Suprapubic skin (tissue), 4 donors: ENCODE measurements at regions not wholly inside any gene's neighbourhood (a gene's known extent, or its start where the extent isn't known, plus 50 kb on each side); places are given as distances from the start of the nearest gene placed in this dataset.

Experiments
- DNase-seq, 2 donors: peaks; one replicate each; pipeline ENCODE4 v3.0.0-alpha.2; 2019; ENCODE audit warnings: low spot score in 2 of 2
- H3K27ac ChIP-seq: fragments of 200-600 bp; sonication (generic); one replicate; pipeline ENCODE4 v1.5.1; 2019
- H3K27me3 ChIP-seq: fragments of 200-600 bp; sonication (generic); one replicate; pipeline ENCODE4 v1.5.1; 2019
- H3K36me3 ChIP-seq: fragments of 200-600 bp; sonication (generic); one replicate; pipeline ENCODE4 v1.5.1; 2019
- H3K4me1 ChIP-seq: fragments of 200-600 bp; sonication (generic); one replicate; pipeline ENCODE4 v1.5.1; 2019
- H3K4me3 ChIP-seq: fragments of 200-600 bp; sonication (generic); one replicate; pipeline ENCODE4 v1.5.1; 2019; ENCODE audit warnings: mild to moderate bottlenecking
- H3K9me3 ChIP-seq: fragments of 200-600 bp; sonication (generic); one replicate; pipeline ENCODE4 v1.5.1; 2019
- EP300 ChIP-seq: sonication (generic); formaldehyde crosslinking; IDR thresholded peaks from one replicate; pipeline ENCODE4 v1.6.1; 2017; ENCODE audit warnings: antibody characterized with exemption
- POLR2A ChIP-seq, 2 donors: fragments of 450-650 bp; IDR thresholded peaks; one replicate each; pipeline ENCODE4 v1.6.1; 2017; ENCODE audit warnings: antibody characterized with exemption in 2 of 2, mild to moderate bottlenecking in 2 of 2, moderate library complexity in 2 of 2
- POLR2AphosphoS5 ChIP-seq, 3 donors: sonication (generic); formaldehyde crosslinking; IDR thresholded peaks; one replicate each; pipeline ENCODE4 v1.6.1; 2017; ENCODE audit warnings: antibody characterized with exemption in 3 of 3
- WGBS: methylation state at CpG from one replicate; pipeline ENCODE4 v1.1.5; 2018; 5-methylcytosine and 5-hydroxymethylcytosine counted together
- TF ChIP-seq, protein P1 (sequence below), 2 donors: fragments of 200-600 bp in 1 of 2; fragments of 450-650 bp in 1 of 2; sonication (generic) in 1 of 2; IDR thresholded peaks; one replicate each; pipeline ENCODE4 v1.5.1; 2016 to 2019; ENCODE audit warnings: antibody characterized with exemption in 2 of 2, mild to moderate bottlenecking in 1 of 2, moderate library complexity in 1 of 2

DNA sequence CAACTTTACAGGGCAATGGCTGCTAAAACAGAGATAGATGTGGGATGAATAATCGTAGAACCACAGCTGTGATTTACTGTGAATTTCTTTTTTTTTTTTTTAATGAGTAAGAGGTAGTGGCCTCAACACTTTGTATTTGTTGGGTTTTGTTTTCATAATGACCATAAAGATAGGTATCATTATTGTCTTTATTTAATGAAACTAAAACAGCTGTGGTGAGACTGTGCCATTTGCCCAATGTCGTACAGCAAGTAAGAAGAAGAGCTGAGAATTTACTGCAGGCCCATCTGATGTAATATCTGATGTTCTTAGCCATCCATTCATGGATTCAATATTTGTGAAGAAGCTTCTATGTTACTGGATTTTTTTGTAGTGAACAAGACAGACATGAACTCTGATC lies 271.2 kb downstream of the IPMK start:
- no peaks in the 10 kb centered on the region for H3K4me1 ChIP-seq
- no peaks in the 10 kb centered on the region for H3K36me3 ChIP-seq
- TF ChIP-seq, protein P1, sequence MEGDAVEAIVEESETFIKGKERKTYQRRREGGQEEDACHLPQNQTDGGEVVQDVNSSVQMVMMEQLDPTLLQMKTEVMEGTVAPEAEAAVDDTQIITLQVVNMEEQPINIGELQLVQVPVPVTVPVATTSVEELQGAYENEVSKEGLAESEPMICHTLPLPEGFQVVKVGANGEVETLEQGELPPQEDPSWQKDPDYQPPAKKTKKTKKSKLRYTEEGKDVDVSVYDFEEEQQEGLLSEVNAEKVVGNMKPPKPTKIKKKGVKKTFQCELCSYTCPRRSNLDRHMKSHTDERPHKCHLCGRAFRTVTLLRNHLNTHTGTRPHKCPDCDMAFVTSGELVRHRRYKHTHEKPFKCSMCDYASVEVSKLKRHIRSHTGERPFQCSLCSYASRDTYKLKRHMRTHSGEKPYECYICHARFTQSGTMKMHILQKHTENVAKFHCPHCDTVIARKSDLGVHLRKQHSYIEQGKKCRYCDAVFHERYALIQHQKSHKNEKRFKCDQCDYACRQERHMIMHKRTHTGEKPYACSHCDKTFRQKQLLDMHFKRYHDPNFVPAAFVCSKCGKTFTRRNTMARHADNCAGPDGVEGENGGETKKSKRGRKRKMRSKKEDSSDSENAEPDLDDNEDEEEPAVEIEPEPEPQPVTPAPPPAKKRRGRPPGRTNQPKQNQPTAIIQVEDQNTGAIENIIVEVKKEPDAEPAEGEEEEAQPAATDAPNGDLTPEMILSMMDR (IDR thresholded peaks at IDR 0.05) = no peak
- TF ChIP-seq POLR2A (IDR thresholded peaks at IDR 0.05) = no peak
- no peak overlapping the region for H3K4me3 ChIP-seq
- 91% methylated on average over 2 of the region's 2 CpGs for WGBS
- no peak overlapping the region for H3K27ac ChIP-seq
- no peak for DNase-seq
- no peaks in the 10 kb centered on the region for H3K27me3 ChIP-seq
- H3K9me3 ChIP-seq = no peaks in the 10 kb centered on the region

DNA sequence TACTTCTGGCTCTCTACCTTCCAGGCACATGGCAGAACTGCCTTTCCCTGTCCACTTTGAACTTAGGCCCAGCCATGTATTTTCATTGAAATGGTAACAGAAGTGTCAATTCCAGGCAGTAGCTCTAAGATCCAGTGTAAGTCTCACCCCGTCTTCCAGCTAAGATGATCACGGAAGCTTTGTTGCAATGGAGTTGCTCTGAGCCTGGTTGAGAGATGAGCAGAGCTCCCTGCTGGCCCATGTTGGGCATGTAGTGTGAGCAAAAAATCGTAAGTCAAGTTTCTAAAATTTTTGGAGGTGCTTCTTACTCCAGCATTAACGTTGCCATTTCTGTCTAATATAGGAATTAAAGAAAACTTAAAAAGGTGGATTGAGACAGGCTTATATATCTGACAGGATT lies 274.4 kb downstream of the IPMK start:
- H3K4me3 ChIP-seq = no peak overlapping the region
- whole genome bisulfite sequencing = 88% methylated on average over 4 of the region's 4 CpGs
- no peaks in the 10 kb centered on the region for H3K36me3 ChIP-seq
- no peak overlapping the region for H3K27ac ChIP-seq
- no peaks in the 10 kb centered on the region for H3K4me1 ChIP-seq
- H3K27me3 ChIP-seq = no peaks in the 10 kb centered on the region
- no peaks in the 10 kb centered on the region for H3K9me3 ChIP-seq
- TF ChIP-seq POLR2A (IDR thresholded peaks at IDR 0.05) (no peak), EP300 (no peak), POLR2AphosphoS5 (IDR thresholded peaks at IDR 0.05) (no peak)
- TF ChIP-seq, protein P1 (IDR thresholded peaks at IDR 0.05) = no peak
- DNase-seq = no peak

DNA sequence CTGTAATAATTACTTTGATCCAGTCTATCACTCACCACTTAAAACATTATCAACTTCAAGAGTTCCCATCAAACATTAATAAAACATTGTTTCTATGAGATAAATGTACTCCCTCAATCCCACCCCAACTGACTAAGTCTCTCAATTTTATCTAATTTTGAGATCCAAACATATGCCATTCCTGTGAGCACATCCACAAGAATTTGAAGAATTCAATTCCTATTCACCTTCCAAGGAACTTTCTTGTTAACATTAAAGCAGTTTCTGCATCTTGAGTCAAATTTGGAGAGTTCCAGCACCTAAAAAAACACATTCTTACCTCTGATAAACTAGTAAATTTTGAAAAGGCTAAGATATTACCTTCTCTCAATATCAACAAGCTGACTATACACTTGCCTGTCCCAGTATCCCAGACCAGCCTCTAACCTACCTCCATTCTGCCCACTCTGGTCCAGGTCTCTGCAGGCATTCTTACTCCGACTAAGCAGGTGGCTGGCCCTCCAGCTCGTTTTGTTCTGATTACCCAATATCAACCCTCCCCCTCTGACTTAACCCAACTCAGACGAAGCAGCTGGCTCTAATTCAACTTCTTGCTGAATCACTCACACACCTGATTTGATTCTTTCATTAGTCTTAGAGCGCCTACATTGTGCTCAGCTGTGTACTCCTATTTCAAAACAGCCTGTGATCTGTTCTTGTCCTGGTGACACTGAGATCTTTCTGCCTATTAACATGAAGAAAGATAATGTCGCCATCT lies 275.2 kb downstream of the IPMK start:
- H3K27me3 ChIP-seq = no peaks in the 10 kb centered on the region
- 30% methylated on average over 5 of the region's 5 CpGs for WGBS
- TF ChIP-seq POLR2A (IDR thresholded peaks at IDR 0.05) = no peak
- H3K27ac ChIP-seq = no peak overlapping the region
- H3K9me3 ChIP-seq = no peaks in the 10 kb centered on the region
- no peaks in the 10 kb centered on the region for H3K36me3 ChIP-seq
- no peaks in the 10 kb centered on the region for H3K4me1 ChIP-seq
- DNase-seq = no peak
- H3K4me3 ChIP-seq = no peak overlapping the region

DNA sequence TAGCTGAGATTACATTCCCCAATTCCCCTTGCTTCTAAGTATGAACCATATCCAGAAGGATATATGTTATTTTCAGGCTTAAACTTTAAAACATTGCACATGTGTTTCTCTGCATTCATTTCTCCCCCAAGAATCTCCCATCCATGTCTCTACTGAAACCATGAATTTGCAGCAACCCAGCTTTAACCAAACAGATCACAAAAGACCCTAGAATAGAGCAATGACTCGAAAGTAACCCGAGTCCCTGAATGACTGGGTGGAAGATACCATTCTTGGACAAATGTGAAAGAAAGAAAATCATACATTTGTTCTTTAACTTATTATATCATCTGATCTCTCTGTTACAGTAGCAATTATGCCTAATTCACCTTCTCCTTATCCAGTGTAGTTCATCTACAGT lies 278.7 kb downstream of the IPMK start:
- no peaks in the 10 kb centered on the region for H3K36me3 ChIP-seq
- no peak overlapping the region for H3K27ac ChIP-seq
- no peaks in the 10 kb centered on the region for H3K9me3 ChIP-seq
- H3K4me1 ChIP-seq = no peaks in the 10 kb centered on the region
- WGBS = 54% methylated on average over 2 of the region's 2 CpGs
- no peak for DNase-seq
- no peak overlapping the region for H3K4me3 ChIP-seq
- TF ChIP-seq POLR2AphosphoS5 (IDR thresholded peaks at IDR 0.05) = no peak
- TF ChIP-seq POLR2A (IDR thresholded peaks at IDR 0.05) = no peak
- TF ChIP-seq, protein P1 (IDR thresholded peaks at IDR 0.05) = no peak
- H3K27me3 ChIP-seq = no peaks in the 10 kb centered on the region

DNA sequence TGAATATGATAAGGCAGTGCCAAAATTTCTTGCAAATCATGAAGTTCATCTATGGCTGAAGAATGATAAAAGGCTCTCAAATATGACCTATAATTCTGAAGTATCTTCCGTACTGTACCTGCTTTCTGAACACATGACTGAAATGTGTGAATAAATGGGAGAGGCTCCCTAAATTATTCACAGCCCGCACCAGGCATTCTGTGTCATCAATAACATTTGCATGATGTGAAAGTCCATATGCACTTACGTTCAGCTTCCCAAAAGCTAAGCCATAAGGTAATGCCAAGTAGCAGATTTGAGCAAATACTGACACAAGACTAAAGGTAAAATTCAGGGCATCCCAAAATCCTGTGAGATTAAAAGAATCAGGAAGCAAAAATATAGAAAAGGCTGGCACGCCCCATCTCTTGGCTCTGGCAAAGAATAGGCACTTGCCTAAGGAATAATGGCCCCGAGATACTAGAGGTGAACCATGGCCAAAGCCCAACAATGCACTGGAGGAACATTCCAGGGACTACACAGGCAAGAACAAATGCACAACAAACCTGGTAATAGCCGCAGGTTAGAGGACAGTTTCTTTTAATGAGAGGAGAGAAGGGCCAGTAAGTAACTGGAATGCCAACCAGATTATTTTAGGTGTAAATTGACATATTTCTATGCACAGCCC lies 280.5 kb downstream of the IPMK start:
- no peak overlapping the region for H3K4me3 ChIP-seq
- H3K27ac ChIP-seq = no peak overlapping the region
- H3K9me3 ChIP-seq = no peaks in the 10 kb centered on the region
- H3K27me3 ChIP-seq = no peaks in the 10 kb centered on the region
- WGBS = 51% methylated on average over 6 of the region's 6 CpGs
- H3K4me1 ChIP-seq = no peaks in the 10 kb centered on the region
- no peaks in the 10 kb centered on the region for H3K36me3 ChIP-seq
- TF ChIP-seq, protein P1 (IDR thresholded peaks at IDR 0.05) = no peak
- TF ChIP-seq POLR2A (IDR thresholded peaks at IDR 0.05) (no peak), EP300 (no peak), POLR2AphosphoS5 (IDR thresholded peaks at IDR 0.05) (no peak)
- DNase-seq = no peak
